ENCODE measurements at regions not wholly inside any gene's neighbourhood (a gene's known extent, or its start where the extent isn't known, plus 50 kb on each side); places are given as distances from the start of the nearest gene placed in this dataset.

DNA sequence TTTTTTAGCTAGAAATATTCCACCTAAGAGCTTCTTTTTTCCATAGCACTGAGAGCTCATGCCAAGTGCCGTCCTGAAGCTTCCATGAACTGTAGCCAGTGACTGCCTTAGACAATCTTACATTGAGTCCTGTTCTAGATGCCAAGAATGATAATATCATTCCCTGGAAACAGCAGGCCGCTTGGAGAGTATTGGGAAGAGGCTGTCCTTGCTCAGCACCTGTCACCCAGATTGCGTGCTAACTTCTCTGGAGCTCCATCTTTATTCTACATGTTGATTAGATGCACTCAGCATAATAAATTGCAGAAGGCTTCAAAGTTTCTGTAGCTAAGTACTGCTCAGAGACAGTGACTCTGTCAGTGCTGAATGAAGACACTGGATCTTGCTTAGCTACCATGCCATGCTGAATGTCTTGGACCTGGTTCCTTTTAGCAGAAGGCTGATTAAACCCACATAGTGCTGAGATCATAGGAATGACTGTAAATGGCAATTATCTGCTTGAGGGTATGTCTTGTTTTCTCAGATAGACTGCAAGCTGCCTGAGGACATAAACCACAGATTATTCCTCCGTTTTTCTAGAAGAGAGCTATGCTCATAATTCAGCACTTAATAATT, 83.1 kb upstream of the IRF2BP2 start:
- no peak for TF ChIP-seq EP300 (IDR thresholded peaks at IDR 0.05; ENCODE audit: low read depth)
- no peak for TF ChIP-seq POLR2A (IDR thresholded peaks at IDR 0.05)

All from transverse colon (tissue), 1 donor.